ENCODE measurements at regions not wholly inside any gene's neighbourhood (a gene's known extent, or its start where the extent isn't known, plus 50 kb on each side); places are given as distances from the start of the nearest gene placed in this dataset.

- DNase-seq (ENCODE audit: low spot score): no peak
- no peak overlapping the region for H3K4me3 Mint-ChIP-seq (ENCODE audit: unreplicated experiment)
- H3K36me3 Mint-ChIP-seq (ENCODE audit: low read depth): peaks cover 2% of the 10 kb centered on the region
Measured at GRCh38 chr5:171707442-171707792, 78.2 kb upstream of the SMIM23 start.

GRCh38 chr5:171709930-171710329, 75.7 kb upstream of the SMIM23 start:
- H3K4me1 Mint-ChIP-seq (ENCODE audit: low read depth): no peaks in the 10 kb centered on the region
- H3K36me3 Mint-ChIP-seq (ENCODE audit: low read depth): peaks cover 2% of the 10 kb centered on the region
- no peak for DNase-seq (ENCODE audit: low spot score)

More at GRCh38 chr5:171707442-171707792, 78.2 kb upstream of the SMIM23 start:
- peaks cover 10% of the 10 kb centered on the region for H3K27me3 Mint-ChIP-seq (ENCODE audit: low read depth)
- no peaks in the 10 kb centered on the region for H3K9me3 Mint-ChIP-seq (ENCODE audit: low read depth)
- TF ChIP-seq CTCF (IDR thresholded peaks at IDR 0.05): no peak
- no peak overlapping the region for H3K27ac Mint-ChIP-seq (ENCODE audit: unreplicated experiment)
- no peaks in the 10 kb centered on the region for H3K4me1 Mint-ChIP-seq (ENCODE audit: low read depth)

GRCh38 chr5:171710451-171711024, 75.1 kb upstream of the SMIM23 start:
- H3K27ac Mint-ChIP-seq (ENCODE audit: unreplicated experiment): no peak overlapping the region
- H3K36me3 Mint-ChIP-seq (ENCODE audit: low read depth): peaks cover 2% of the 10 kb centered on the region
- peaks cover 4% of the 10 kb centered on the region for H3K9me3 Mint-ChIP-seq (ENCODE audit: low read depth)
- DNase-seq (ENCODE audit: low spot score): no peak
- no peak overlapping the region for H3K4me3 Mint-ChIP-seq (ENCODE audit: unreplicated experiment)
- no peaks in the 10 kb centered on the region for H3K4me1 Mint-ChIP-seq (ENCODE audit: low read depth)
- peaks cover 1% of the 10 kb centered on the region for H3K27me3 Mint-ChIP-seq (ENCODE audit: low read depth)
- TF ChIP-seq CTCF (IDR thresholded peaks at IDR 0.05): no peak

More at GRCh38 chr5:171709930-171710329, 75.7 kb upstream of the SMIM23 start:
- Mint-ChIP-seq H3K9me3 (ENCODE audit: low read depth) (peaks cover 4% of the 10 kb centered on the region), H3K27ac (ENCODE audit: unreplicated experiment) (no peak overlapping the region), H3K27me3 (ENCODE audit: low read depth) (peaks cover 2% of the 10 kb centered on the region), H3K4me3 (ENCODE audit: unreplicated experiment) (no peak overlapping the region)
- TF ChIP-seq CTCF (IDR thresholded peaks at IDR 0.05): no peak

- peaks cover 2% of the 10 kb centered on the region for H3K36me3 Mint-ChIP-seq (ENCODE audit: low read depth)
- no peaks in the 10 kb centered on the region for H3K4me1 Mint-ChIP-seq (ENCODE audit: low read depth)
- DNase-seq (ENCODE audit: low spot score): no peak
- H3K27me3 Mint-ChIP-seq (ENCODE audit: low read depth): peaks cover 8% of the 10 kb centered on the region
- no peak overlapping the region for H3K4me3 Mint-ChIP-seq (ENCODE audit: unreplicated experiment)
- H3K27ac Mint-ChIP-seq (ENCODE audit: unreplicated experiment): no peak overlapping the region
- TF ChIP-seq CTCF (IDR thresholded peaks at IDR 0.05): no peak
- H3K9me3 Mint-ChIP-seq (ENCODE audit: low read depth): peaks cover 4% of the 10 kb centered on the region
Measured at GRCh38 chr5:171711571-171711970, 74.0 kb upstream of the SMIM23 start.

GRCh38 chr5:171712616-171713015, 73.0 kb upstream of the SMIM23 start:
- Mint-ChIP-seq H3K9me3 (ENCODE audit: low read depth) (peaks cover 4% of the 10 kb centered on the region), H3K36me3 (ENCODE audit: low read depth) (peaks cover 2% of the 10 kb centered on the region), H3K27ac (ENCODE audit: unreplicated experiment) (no peak overlapping the region), H3K4me1 (ENCODE audit: low read depth) (no peaks in the 10 kb centered on the region), H3K4me3 (ENCODE audit: unreplicated experiment) (no peak overlapping the region), H3K27me3 (ENCODE audit: low read depth) (peaks cover 13% of the 10 kb centered on the region)
- no peak for DNase-seq (ENCODE audit: low spot score)
- TF ChIP-seq CTCF (IDR thresholded peaks at IDR 0.05): no peak
